ENCODE measurements at regions not wholly inside any gene's neighbourhood (a gene's known extent, or its start where the extent isn't known, plus 50 kb on each side); places are given as distances from the start of the nearest gene placed in this dataset.

GRCh38 chr18:46425511-46425910 is 231.5 kb downstream of the LOXHD1 start:
- TF ChIP-seq CTCF (IDR thresholded peaks at IDR 0.05; ENCODE audit: low read depth, low read length, missing control alignments), result no peak
- H3K4me3 ChIP-seq (replicated peaks; ENCODE audit: low read depth, low read length), result no peak overlapping the region
- DNase-seq (ENCODE audit: extremely low read depth, low read depth), result no peak

GRCh38 chr18:46426021-46426678 is 230.9 kb downstream of the LOXHD1 start:
- no peak for DNase-seq (ENCODE audit: extremely low read depth, low read depth)
- no peak overlapping the region for H3K4me3 ChIP-seq (replicated peaks; ENCODE audit: low read depth, low read length)
- no peak for TF ChIP-seq CTCF (IDR thresholded peaks at IDR 0.05; ENCODE audit: low read depth, low read length, missing control alignments)

- H3K4me3 ChIP-seq (replicated peaks; ENCODE audit: low read depth, low read length), result no peak overlapping the region
- TF ChIP-seq CTCF (IDR thresholded peaks at IDR 0.05; ENCODE audit: low read depth, low read length, missing control alignments), result no peak
- DNase-seq (ENCODE audit: extremely low read depth, low read depth), result no peak
These were observed 230.4 kb downstream of the LOXHD1 start for GRCh38 chr18:46426679-46427047.
